Stomach (tissue), 8 donors: ENCODE measurements at regions not wholly inside any gene's neighbourhood (a gene's known extent, or its start where the extent isn't known, plus 50 kb on each side); places are given as distances from the start of the nearest gene placed in this dataset.

Experiments used
- DNase-seq, 2 donors: peaks; one replicate each; pipeline versions ENCODE4 v3.0.0 to v3.0.0-alpha.2; 2013 to 2019
- H3K27ac ChIP-seq, 5 donors: fragments of 200-600 bp in 4 of 5; sonication (generic) in 4 of 5; one replicate each; pipeline ENCODE4 v1.5.1; 2013 to 2019; ENCODE audit warnings: mild to moderate bottlenecking in 1 of 5, moderate library complexity in 1 of 5
- H3K27me3 ChIP-seq, 3 donors: fragments of 200-600 bp; sonication (generic); one replicate each; pipeline ENCODE4 v1.5.1; 2017 to 2019; ENCODE audit warnings: mixed run types in 1 of 3
- H3K36me3 ChIP-seq, 4 donors: fragments of 200-600 bp; sonication (generic); 1 replicate in 3 of 4; 2 replicates in 1 of 4; pipeline ENCODE4 v1.5.1; 2016 to 2019
- H3K4me1 ChIP-seq, 4 donors: fragments of 200-600 bp; sonication (generic); one replicate each; pipeline ENCODE4 v1.5.1; 2016 to 2019
- H3K4me3 ChIP-seq, 4 donors: fragments of 200-600 bp; sonication (generic) in 3 of 4; one replicate each; pipeline ENCODE4 v1.5.1; 2016 to 2019; ENCODE audit warnings: mild to moderate bottlenecking in 1 of 4
- H3K9me3 ChIP-seq, 4 donors: fragments of 200-600 bp; sonication (generic); one replicate each; pipeline ENCODE4 v1.5.1; 2016 to 2019
- EP300 ChIP-seq: sonication (generic); formaldehyde crosslinking; IDR thresholded peaks from one replicate; pipeline ENCODE4 v1.6.1; 2017; ENCODE audit warnings: antibody characterized with exemption
- POLR2A ChIP-seq, 4 donors: fragments of 450-650 bp; IDR thresholded peaks; one replicate each; pipeline ENCODE4 v1.6.1; 2016; ENCODE audit warnings: antibody characterized with exemption in 4 of 4, control low read depth in 2 of 4, mild to moderate bottlenecking in 1 of 4, moderate library complexity in 1 of 4
- POLR2AphosphoS5 ChIP-seq, 3 donors: sonication (generic); formaldehyde crosslinking; IDR thresholded peaks; one replicate each; pipeline ENCODE4 v1.6.1; 2016; ENCODE audit warnings: antibody characterized with exemption in 3 of 3
- WGBS, 5 donors: extraction: QIAGEN DNeasy Blood & Tissue Kit in 3 of 5; methylation state at CpG; one replicate each; pipeline versions ENCODE4 v1.1.5 to v1.1.7; 2013 to 2018; 5-methylcytosine and 5-hydroxymethylcytosine counted together
- intact Hi-C: fragments of 100-400 bp; cut with DNase I; formaldehyde crosslinking; loops from one replicate; pipeline ENCODE4 v1.15.1; 2023; ENCODE audit warnings: low total_unique reads
- TF ChIP-seq, protein P1 (sequence below), 7 experiments: fragments of 450-650 bp in 4 of 7; fragments of 200-600 bp in 3 of 7; sonication (generic) in 3 of 7; IDR thresholded peaks; one replicate each; pipeline ENCODE4 v1.5.1; 2016 to 2019; ENCODE audit warnings: antibody characterized with exemption in 7 of 7, control low read depth in 2 of 7, mild to moderate bottlenecking in 1 of 7
- donor health status: healthy with polysubstance abuse.
- donor health status: Bipolar disorder and iron deficiency.
- donor health status: healthy.

DNA sequence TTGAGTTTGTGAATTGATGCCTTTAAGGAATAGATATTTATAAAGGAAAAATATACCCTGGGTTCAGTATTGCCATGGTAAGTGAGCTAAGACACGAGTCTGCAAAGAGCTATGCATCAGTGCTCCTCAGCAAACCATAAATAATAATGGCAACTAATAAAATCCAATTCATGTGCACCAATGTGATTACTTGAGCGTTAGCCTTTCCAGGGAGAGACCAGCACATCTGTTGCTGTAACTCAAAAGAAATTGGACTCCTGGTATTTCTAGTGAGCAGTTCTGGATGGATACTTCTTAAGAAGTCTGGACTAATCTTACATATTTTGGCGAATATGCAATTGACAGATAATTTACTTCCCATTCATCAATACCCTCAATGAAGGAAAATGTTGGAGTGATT lies 373.3 kb downstream of the ARHGEF28 start:
- Histone ChIP-seq H3K4me3 (no peak overlapping the region), H3K27ac (no peak overlapping the region), H3K9me3 (no peaks in the 10 kb centered on the region), H3K27me3 (no peaks in the 10 kb centered on the region), H3K4me1 (no peaks in the 10 kb centered on the region), H3K36me3 (no peaks in the 10 kb centered on the region)
- TF ChIP-seq POLR2A (IDR thresholded peaks at IDR 0.05): no peak
- TF ChIP-seq POLR2AphosphoS5 (IDR thresholded peaks at IDR 0.05): no peak
- TF ChIP-seq EP300: no peak
- TF ChIP-seq, protein P1, sequence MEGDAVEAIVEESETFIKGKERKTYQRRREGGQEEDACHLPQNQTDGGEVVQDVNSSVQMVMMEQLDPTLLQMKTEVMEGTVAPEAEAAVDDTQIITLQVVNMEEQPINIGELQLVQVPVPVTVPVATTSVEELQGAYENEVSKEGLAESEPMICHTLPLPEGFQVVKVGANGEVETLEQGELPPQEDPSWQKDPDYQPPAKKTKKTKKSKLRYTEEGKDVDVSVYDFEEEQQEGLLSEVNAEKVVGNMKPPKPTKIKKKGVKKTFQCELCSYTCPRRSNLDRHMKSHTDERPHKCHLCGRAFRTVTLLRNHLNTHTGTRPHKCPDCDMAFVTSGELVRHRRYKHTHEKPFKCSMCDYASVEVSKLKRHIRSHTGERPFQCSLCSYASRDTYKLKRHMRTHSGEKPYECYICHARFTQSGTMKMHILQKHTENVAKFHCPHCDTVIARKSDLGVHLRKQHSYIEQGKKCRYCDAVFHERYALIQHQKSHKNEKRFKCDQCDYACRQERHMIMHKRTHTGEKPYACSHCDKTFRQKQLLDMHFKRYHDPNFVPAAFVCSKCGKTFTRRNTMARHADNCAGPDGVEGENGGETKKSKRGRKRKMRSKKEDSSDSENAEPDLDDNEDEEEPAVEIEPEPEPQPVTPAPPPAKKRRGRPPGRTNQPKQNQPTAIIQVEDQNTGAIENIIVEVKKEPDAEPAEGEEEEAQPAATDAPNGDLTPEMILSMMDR (IDR thresholded peaks at IDR 0.05): no peak
- DNase-seq: no peak
- WGBS, 5 donors: 78 to 84% (median 83%) methylated on average over 3 of the region's 3 CpGs
- intact Hi-C loops: no loop called here

DNA sequence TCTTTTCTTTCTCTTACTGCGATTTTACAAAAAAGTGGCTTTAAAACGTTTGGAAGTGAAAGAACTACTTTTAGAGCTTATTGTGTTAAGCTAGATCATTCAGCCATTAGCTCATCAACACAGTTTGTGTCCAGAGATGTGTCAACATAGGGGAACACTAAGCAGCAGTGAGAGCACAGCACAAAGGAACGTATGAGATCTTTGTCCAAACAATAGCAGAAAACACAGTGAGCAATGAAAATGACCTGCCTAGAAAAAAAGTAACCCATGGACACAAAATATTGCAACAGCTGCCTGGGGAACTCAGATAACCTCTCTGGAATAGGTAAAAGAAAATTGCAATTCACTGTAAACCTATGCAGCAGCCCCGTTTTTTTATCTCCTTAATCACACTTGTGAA lies 372.5 kb downstream of the ARHGEF28 start:
- Histone ChIP-seq H3K4me1 (no peaks in the 10 kb centered on the region), H3K9me3 (no peaks in the 10 kb centered on the region), H3K36me3 (no peaks in the 10 kb centered on the region), H3K27me3 (no peaks in the 10 kb centered on the region), H3K27ac (no peak overlapping the region), H3K4me3 (no peak overlapping the region)
- peak in 1 of 2 donors; percentile 69 for DNase-seq
- intact Hi-C loops: no loop called here
- TF ChIP-seq POLR2AphosphoS5 (IDR thresholded peaks at IDR 0.05) (no peak), POLR2A (IDR thresholded peaks at IDR 0.05) (no peak), EP300 (no peak)
- TF ChIP-seq, protein P1 (IDR thresholded peaks at IDR 0.05): no peak
- WGBS, 5 donors: 40 to 51% (median 44%) methylated on average over 4 of the region's 4 CpGs

DNA sequence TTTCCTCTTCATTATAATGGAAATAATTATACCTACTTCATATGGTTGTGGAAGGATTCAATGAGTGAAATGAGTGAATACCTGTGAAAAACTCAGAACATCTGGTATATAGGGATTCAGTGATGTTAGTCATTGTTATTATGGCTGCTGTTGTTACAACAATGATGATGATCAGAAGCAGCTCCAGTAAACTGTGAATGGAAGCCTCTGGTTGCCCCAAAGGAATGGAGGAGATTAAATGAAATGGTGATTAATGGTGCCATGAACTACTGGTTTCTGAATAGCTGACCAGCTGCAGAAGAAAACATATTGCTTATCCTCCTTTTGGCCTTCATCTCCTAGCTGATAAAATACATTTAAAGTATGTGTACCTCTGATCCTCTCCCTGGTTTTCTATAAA lies 372.0 kb downstream of the ARHGEF28 start:
- intact Hi-C loops: no loop called here
- no peak for DNase-seq
- no peak overlapping the region for H3K27ac ChIP-seq
- no peak for TF ChIP-seq POLR2AphosphoS5 (IDR thresholded peaks at IDR 0.05)
- no peak for TF ChIP-seq POLR2A (IDR thresholded peaks at IDR 0.05)
- no peak for TF ChIP-seq EP300
- TF ChIP-seq, protein P1 (IDR thresholded peaks at IDR 0.05): no peak
- no peaks in the 10 kb centered on the region for H3K9me3 ChIP-seq
- H3K4me1 ChIP-seq: no peaks in the 10 kb centered on the region
- no peaks in the 10 kb centered on the region for H3K27me3 ChIP-seq
- H3K4me3 ChIP-seq: no peak overlapping the region
- no peaks in the 10 kb centered on the region for H3K36me3 ChIP-seq

DNA sequence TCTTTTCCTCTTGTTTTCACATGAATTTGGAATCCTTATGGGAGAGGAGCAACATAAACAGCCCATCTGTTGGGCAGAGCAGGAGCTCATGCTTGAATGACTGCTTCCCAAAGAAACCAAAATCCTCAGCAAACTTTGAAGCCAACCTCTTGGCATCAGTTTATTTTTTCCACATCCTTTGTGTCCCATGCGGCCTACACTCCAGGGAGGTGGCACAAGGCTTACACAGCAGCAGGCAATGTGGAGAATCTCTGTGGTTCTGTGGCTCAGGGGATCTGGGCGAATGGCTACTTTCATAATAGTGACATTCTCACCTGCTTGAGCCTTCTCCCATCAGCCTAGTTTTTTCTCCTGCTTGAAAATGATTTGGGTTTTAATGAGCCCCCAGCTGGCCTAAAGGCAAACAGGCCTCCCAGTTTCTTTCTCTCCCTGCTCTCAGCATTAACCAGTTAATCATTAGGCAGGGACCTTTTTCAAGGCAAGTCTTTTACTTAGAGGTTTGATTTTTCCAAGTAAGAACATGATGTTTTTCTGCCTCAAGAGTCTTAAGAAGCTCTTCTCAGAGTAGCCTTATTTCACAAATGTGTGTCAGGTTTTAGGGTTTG lies 370.3 kb downstream of the ARHGEF28 start:
- H3K27me3 ChIP-seq: no peaks in the 10 kb centered on the region
- no peak for DNase-seq
- H3K4me1 ChIP-seq: no peaks in the 10 kb centered on the region
- WGBS, 5 donors: 41 to 84% (median 64%) methylated on average over 2 of the region's 2 CpGs
- no peak overlapping the region for H3K27ac ChIP-seq
- no peaks in the 10 kb centered on the region for H3K9me3 ChIP-seq
- intact Hi-C loops: no loop called here
- TF ChIP-seq POLR2A (IDR thresholded peaks at IDR 0.05): no peak
- no peak for TF ChIP-seq POLR2AphosphoS5 (IDR thresholded peaks at IDR 0.05)
- no peak for TF ChIP-seq EP300
- TF ChIP-seq, protein P1 (IDR thresholded peaks at IDR 0.05): no peak
- no peaks in the 10 kb centered on the region for H3K36me3 ChIP-seq
- H3K4me3 ChIP-seq: no peak overlapping the region
